ENCODE measurements at regions not wholly inside any gene's neighbourhood (a gene's known extent, or its start where the extent isn't known, plus 50 kb on each side); places are given as distances from the start of the nearest gene placed in this dataset.

DNA sequence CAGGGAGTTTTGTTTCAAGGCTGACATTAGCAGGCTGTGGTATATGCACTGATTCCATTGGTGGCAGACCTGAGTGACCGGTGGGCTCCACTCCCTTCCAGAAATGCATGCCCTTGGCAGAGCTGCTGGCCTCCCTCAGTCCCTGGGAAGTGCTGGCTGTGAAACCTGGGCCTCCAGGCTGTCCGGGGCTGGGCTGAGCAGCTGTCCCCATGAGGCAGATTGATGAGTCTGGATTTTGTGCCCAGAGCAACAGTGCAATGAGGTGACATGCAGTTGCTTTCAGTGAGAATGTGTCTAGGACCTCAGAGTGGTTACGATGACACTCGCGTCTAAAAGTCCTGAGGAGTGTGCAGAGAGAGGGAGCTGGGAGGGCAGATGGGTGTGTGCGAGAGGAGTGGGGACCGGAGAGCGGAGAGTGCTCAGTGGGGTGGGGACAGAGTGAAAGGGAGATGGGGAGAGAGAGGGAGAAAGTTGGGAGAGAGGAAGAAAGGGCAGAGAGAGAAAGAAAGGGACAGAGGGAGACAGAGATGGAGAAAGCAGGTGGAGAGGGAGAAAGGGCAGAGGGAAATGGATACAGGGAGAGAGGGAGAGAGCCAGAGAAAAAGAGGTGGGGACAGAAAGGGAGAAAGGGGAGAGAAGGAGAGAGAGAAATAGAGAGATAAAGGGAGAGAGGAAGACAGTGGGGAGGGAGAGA, 978.3 kb downstream of the BRD1 start:
- ChIA-PET CTCF (no interaction called here), RAD21 (ENCODE audit: low non-redundant PET in 1 of 2, low total read pairs in 2 of 2, uncharacterized antibody in 2 of 2, unreplicated experiment in 2 of 2) (no interaction called here), POLR2A (no interaction called here)
- H3K79me2 ChIP-seq (ENCODE audit: insufficient read depth, low read length): no peaks in the 10 kb centered on the region
- H3K4me2 ChIP-seq (ENCODE audit: low read length): no peak overlapping the region
- ATAC-seq (no peak), DNase-seq (ENCODE audit: low read depth, low spot score) (no peak)
- H3K27ac ChIP-seq (ENCODE audit: low read depth, low read length): no peak overlapping the region
- no peaks in the 10 kb centered on the region; the same call in 1 of the 2 replicates for H3K27me3 ChIP-seq (ENCODE audit: insufficient read depth, low read length)
- intact Hi-C loops (cut with micrococcal nuclease): no loop called here
- H3K9ac ChIP-seq (ENCODE audit: low read length): no peak overlapping the region
- H3K4me3 ChIP-seq (replicated peaks in 1 of 2; ENCODE audit: low read depth in 1 of 2, low read length in 2 of 2): no peak overlapping the region
- no peaks in the 10 kb centered on the region for H3K4me1 ChIP-seq (ENCODE audit: control insufficient read depth in 1 of 2, insufficient read depth in 2 of 2, low read length in 2 of 2)
- TF ChIP-seq TCF7L2 (IDR thresholded peaks at IDR 0.05; ENCODE audit: borderline replicate concordance, extremely low read depth, insufficient read depth, insufficient read length) (no peak), EGR1 (IDR thresholded peaks at IDR 0.05; ENCODE audit: low read depth) (no peak), POLR2AphosphoS5 (IDR thresholded peaks at IDR 0.05; ENCODE audit: low read depth, low read length) (no peak), CEBPB (IDR thresholded peaks at IDR 0.05; ENCODE audit: low read depth) (no peak), SIN3A (IDR thresholded peaks at IDR 0.05; ENCODE audit: low read depth) (no peak), POLR2A (IDR thresholded peaks at IDR 0.05; ENCODE audit: borderline replicate concordance, extremely low read depth, insufficient read depth, insufficient read length) (no peak)
- H3K36me3 ChIP-seq (ENCODE audit: control insufficient read depth in 1 of 2, insufficient read depth in 2 of 2, low read length in 2 of 2): no peaks in the 10 kb centered on the region
- no peak overlapping the region for H2AFZ ChIP-seq (ENCODE audit: low read depth, low read length, poor library complexity, severe bottlenecking)
- H3K9me3 ChIP-seq (ENCODE audit: control insufficient read depth in 1 of 2, insufficient read depth in 1 of 2, low read depth in 1 of 2, low read length in 2 of 2): no peaks in the 10 kb centered on the region
- H3K9me2 ChIP-seq (ENCODE audit: insufficient read depth): no peaks in the 10 kb centered on the region
- BruUV-seq (replicated peaks): no TSS peak
- H4K20me1 ChIP-seq (ENCODE audit: insufficient read depth): no peaks in the 10 kb centered on the region

DNA sequence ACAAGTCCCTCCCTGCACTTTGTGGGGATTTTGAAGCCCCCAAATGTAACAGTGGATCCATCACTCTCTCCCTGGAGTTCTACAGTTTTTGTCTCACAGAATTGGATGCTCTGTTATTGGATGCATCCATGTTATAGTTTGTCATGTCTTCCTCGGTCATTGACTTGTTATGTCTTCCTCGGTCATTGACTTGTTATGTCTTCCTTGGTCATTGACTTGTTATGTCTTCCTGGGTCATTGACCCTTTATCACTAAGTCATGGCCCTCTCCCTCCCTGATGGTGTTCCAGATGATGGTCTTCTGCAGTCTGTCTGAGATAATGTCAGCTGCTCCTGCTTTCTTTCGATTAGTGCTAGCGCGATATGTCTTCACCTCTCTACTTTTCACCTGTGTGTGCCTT, 981.5 kb downstream of the BRD1 start:
- ATAC-seq (no peak), DNase-seq (ENCODE audit: low read depth, low spot score) (no peak)
- ChIA-PET CTCF (no interaction called here), RAD21 (ENCODE audit: low non-redundant PET in 1 of 2, low total read pairs in 2 of 2, uncharacterized antibody in 2 of 2, unreplicated experiment in 2 of 2) (no interaction called here), POLR2A (no interaction called here)
- H3K9me3 ChIP-seq (ENCODE audit: control insufficient read depth in 1 of 2, insufficient read depth in 1 of 2, low read depth in 1 of 2, low read length in 2 of 2): no peaks in the 10 kb centered on the region
- H3K27me3 ChIP-seq (ENCODE audit: insufficient read depth, low read length): no peaks in the 10 kb centered on the region; the same call in 1 of the 2 replicates
- H3K4me1 ChIP-seq (ENCODE audit: control insufficient read depth in 1 of 2, insufficient read depth in 2 of 2, low read length in 2 of 2): no peaks in the 10 kb centered on the region
- no TSS peak for BruUV-seq (replicated peaks)
- H3K4me2 ChIP-seq (ENCODE audit: low read length): no peak overlapping the region
- H3K9me2 ChIP-seq (ENCODE audit: insufficient read depth): no peaks in the 10 kb centered on the region
- H3K9ac ChIP-seq (ENCODE audit: low read length): no peak overlapping the region
- intact Hi-C loops (cut with micrococcal nuclease): no loop called here
- no peaks in the 10 kb centered on the region for H4K20me1 ChIP-seq (ENCODE audit: insufficient read depth)
- H3K36me3 ChIP-seq (ENCODE audit: control insufficient read depth in 1 of 2, insufficient read depth in 2 of 2, low read length in 2 of 2): no peaks in the 10 kb centered on the region
- no peak overlapping the region for H3K4me3 ChIP-seq (replicated peaks in 1 of 2; ENCODE audit: low read depth in 1 of 2, low read length in 2 of 2)
- TF ChIP-seq RAD21 (IDR thresholded peaks at IDR 0.05; ENCODE audit: low read depth): no peak
- TF ChIP-seq ZFX (IDR thresholded peaks at IDR 0.05): no peak
- TF ChIP-seq, protein P1, sequence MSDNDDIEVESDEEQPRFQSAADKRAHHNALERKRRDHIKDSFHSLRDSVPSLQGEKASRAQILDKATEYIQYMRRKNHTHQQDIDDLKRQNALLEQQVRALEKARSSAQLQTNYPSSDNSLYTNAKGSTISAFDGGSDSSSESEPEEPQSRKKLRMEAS (IDR thresholded peaks at IDR 0.05): no peak
- no peak overlapping the region for H2AFZ ChIP-seq (ENCODE audit: low read depth, low read length, poor library complexity, severe bottlenecking)
- H3K79me2 ChIP-seq (ENCODE audit: insufficient read depth, low read length): no peaks in the 10 kb centered on the region
- H3K27ac ChIP-seq (ENCODE audit: low read depth, low read length): no peak overlapping the region
